Body of pancreas (tissue), 4 donors: ENCODE measurements at regions not wholly inside any gene's neighbourhood (a gene's known extent, or its start where the extent isn't known, plus 50 kb on each side); places are given as distances from the start of the nearest gene placed in this dataset.

Experiments used
- POLR2A ChIP-seq, 3 donors: fragments of 450-650 bp; IDR thresholded peaks; one replicate each; pipeline ENCODE4 v1.6.1; 2016; ENCODE audit warnings: antibody characterized with exemption in 3 of 3, mild to moderate bottlenecking in 2 of 3
- TF ChIP-seq, protein P1 (sequence below), 7 experiments: fragments of 450-650 bp in 4 of 7; fragments of 200-600 bp in 3 of 7; sonication (generic) in 3 of 7; IDR thresholded peaks; one replicate each; pipeline ENCODE4 v1.5.1; 2016 to 2019; ENCODE audit warnings: antibody characterized with exemption in 7 of 7

GRCh38 chr18:10127729-10128128, 213.9 kb downstream of the VAPA start:
- TF ChIP-seq, protein P1, sequence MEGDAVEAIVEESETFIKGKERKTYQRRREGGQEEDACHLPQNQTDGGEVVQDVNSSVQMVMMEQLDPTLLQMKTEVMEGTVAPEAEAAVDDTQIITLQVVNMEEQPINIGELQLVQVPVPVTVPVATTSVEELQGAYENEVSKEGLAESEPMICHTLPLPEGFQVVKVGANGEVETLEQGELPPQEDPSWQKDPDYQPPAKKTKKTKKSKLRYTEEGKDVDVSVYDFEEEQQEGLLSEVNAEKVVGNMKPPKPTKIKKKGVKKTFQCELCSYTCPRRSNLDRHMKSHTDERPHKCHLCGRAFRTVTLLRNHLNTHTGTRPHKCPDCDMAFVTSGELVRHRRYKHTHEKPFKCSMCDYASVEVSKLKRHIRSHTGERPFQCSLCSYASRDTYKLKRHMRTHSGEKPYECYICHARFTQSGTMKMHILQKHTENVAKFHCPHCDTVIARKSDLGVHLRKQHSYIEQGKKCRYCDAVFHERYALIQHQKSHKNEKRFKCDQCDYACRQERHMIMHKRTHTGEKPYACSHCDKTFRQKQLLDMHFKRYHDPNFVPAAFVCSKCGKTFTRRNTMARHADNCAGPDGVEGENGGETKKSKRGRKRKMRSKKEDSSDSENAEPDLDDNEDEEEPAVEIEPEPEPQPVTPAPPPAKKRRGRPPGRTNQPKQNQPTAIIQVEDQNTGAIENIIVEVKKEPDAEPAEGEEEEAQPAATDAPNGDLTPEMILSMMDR (IDR thresholded peaks at IDR 0.05) = no peak
- no peak for TF ChIP-seq POLR2A (IDR thresholded peaks at IDR 0.05)
